Heart left ventricle (tissue), 13 donors: ENCODE measurements at regions not wholly inside any gene's neighbourhood (a gene's known extent, or its start where the extent isn't known, plus 50 kb on each side); places are given as distances from the start of the nearest gene placed in this dataset.

Source experiments
- CTCF ChIP-seq, 12 donors: fragments of 200-600 bp; sonication (generic) in 4 of 12; IDR thresholded peaks; one replicate each; pipeline versions ENCODE4 v1.5.0 to v1.8.0; 2018 to 2022; ENCODE audit warnings: antibody characterized with exemption in 12 of 12, mild to moderate bottlenecking in 5 of 12
- POLR2A ChIP-seq, 2 donors: fragments of 450-650 bp; IDR thresholded peaks; one replicate each; pipeline ENCODE4 v1.6.1; 2017; ENCODE audit warnings: antibody characterized with exemption in 2 of 2, mild to moderate bottlenecking in 2 of 2, moderate library complexity in 2 of 2
- donor health status: ischemic (EF 13 %, LVEDD 7.1; RV severe dilation, severe dysfunction).
- donor health status: DM: no; HTN: yes; CAD: no.
- donor health status: DM: no; HTN: no; CAD: no.
- donor health status: ischemic (EF 25% LVEDD 6.9; RV normal size, moderate dysfunction).
- donor health status: ischemic (EF 25% LVEDD 5.7; RV mildly dilated, moderate dysfunction).
- donor health status: ischemic (EF 35%, LVEDD 5.7; RV mildly dilated, moderate dysfunction).
- donor health status: nonischemic (EF 11% LVEDD 7.7; RV severe dilation, severe dysfunction).
- donor health status: DM: yes; HTN: yes; CAD: no.
- donor health status: PGD.
- donor health status: ischemic (EF 29% LVEDD 5.4; RV normal size, mild dysfunction).
- donor health status: nonischemic (EF 23%, LVEDD 6.1; RV moderate dilation, normal function).

- no peak for TF ChIP-seq CTCF (IDR thresholded peaks at IDR 0.05)
- no peak for TF ChIP-seq POLR2A (IDR thresholded peaks at IDR 0.05)
Observed at GRCh38 chr1:169049258-169049938, 57.1 kb upstream of the ATP1B1 start.
